Esophagus muscularis mucosa (tissue), 4 donors: ENCODE measurements at regions not wholly inside any gene's neighbourhood (a gene's known extent, or its start where the extent isn't known, plus 50 kb on each side); places are given as distances from the start of the nearest gene placed in this dataset.
"Not testable (repeated sequence)": the region's sequence is repeated elsewhere in the genome, so short reads cannot be mapped to it uniquely, and the experiment has no call there.

Experiments used
- DNase-seq: peaks from one replicate; pipeline ENCODE4 v3.0.0-alpha.2; 2017; ENCODE audit errors: extremely low spot score
- H3K27ac ChIP-seq, 4 donors: fragments of 200-600 bp; sonication (generic); replicated peaks in 1 of 4; 1 replicate in 3 of 4; 2 replicates in 1 of 4; pipeline ENCODE4 v1.5.1; 2016 to 2019; ENCODE audit warnings: mild to moderate bottlenecking in 1 of 4
- H3K27me3 ChIP-seq, 4 donors: fragments of 200-600 bp; sonication (generic); one replicate each; pipeline versions ENCODE4 v1.5.1 to v1.6.0; 2016 to 2019
- H3K36me3 ChIP-seq, 4 donors: fragments of 200-600 bp; sonication (generic); one replicate each; pipeline ENCODE4 v1.5.1; 2016 to 2019
- H3K4me1 ChIP-seq, 4 donors: fragments of 200-600 bp; sonication (generic); one replicate each; pipeline ENCODE4 v1.5.1; 2016 to 2019
- H3K4me3 ChIP-seq, 4 donors: fragments of 200-600 bp; sonication (generic); 1 replicate in 2 of 4; 2 replicates in 2 of 4; pipeline ENCODE4 v1.5.1; 2016 to 2019; ENCODE audit warnings: mild to moderate bottlenecking in 4 of 4, moderate library complexity in 1 of 4
- H3K9me3 ChIP-seq, 4 donors: fragments of 200-600 bp; sonication (generic); 1 replicate in 3 of 4; 2 replicates in 1 of 4; pipeline ENCODE4 v1.5.1; 2016 to 2019
- CTCF ChIP-seq, 3 experiments: fragments of 200-600 bp in 2 of 3; fragments of 450-650 bp in 1 of 3; sonication (generic) in 2 of 3; IDR thresholded peaks; one replicate each; pipeline ENCODE4 v1.5.1; 2017 to 2019; ENCODE audit warnings: antibody characterized with exemption in 3 of 3, mild to moderate bottlenecking in 2 of 3, moderate library complexity in 1 of 3
- EP300 ChIP-seq: sonication (generic); formaldehyde crosslinking; IDR thresholded peaks from one replicate; pipeline ENCODE4 v1.6.1; 2017; ENCODE audit warnings: antibody characterized with exemption
- POLR2A ChIP-seq: fragments of 450-650 bp; IDR thresholded peaks from one replicate; pipeline ENCODE4 v1.6.1; 2017; ENCODE audit warnings: antibody characterized with exemption, moderate library complexity, mild to moderate bottlenecking, low read depth
- POLR2AphosphoS5 ChIP-seq, 2 donors: sonication (generic); formaldehyde crosslinking; IDR thresholded peaks; one replicate each; pipeline ENCODE4 v1.6.1; 2017; ENCODE audit warnings: antibody characterized with exemption in 2 of 2
- WGBS: methylation state at CpG from one replicate; pipeline ENCODE4 v1.1.5; 2018; 5-methylcytosine and 5-hydroxymethylcytosine counted together
- intact Hi-C: fragments of 100-400 bp; cut with DNase I; formaldehyde crosslinking; loops from one replicate; pipeline ENCODE4 v1.15.1; 2023

GRCh38 chr9:115832031-115832430, 321.6 kb upstream of the PAPPA start:
- H3K4me3 ChIP-seq, result no peak overlapping the region
- H3K36me3 ChIP-seq, result no peaks in the 10 kb centered on the region
- 83% methylated on average over 1 of the region's 1 CpG for WGBS
- DNase-seq, result no peak
- intact Hi-C loops, result no loop called here
- no peaks in the 10 kb centered on the region for H3K4me1 ChIP-seq
- no peak overlapping the region for H3K27ac ChIP-seq
- H3K27me3 ChIP-seq, result no peaks in the 10 kb centered on the region
- peaks cover 0 to 4% (median 0%) of the 10 kb centered on the region in 4 donors for H3K9me3 ChIP-seq
- TF ChIP-seq POLR2A, result no peak
- TF ChIP-seq EP300, result no peak
- no peak for TF ChIP-seq POLR2AphosphoS5 (IDR thresholded peaks at IDR 0.05)
- no peak for TF ChIP-seq CTCF (IDR thresholded peaks at IDR 0.05)

- H3K27ac ChIP-seq, result no peak overlapping the region
- no peaks in the 10 kb centered on the region for H3K4me1 ChIP-seq
- no peak overlapping the region for H3K4me3 ChIP-seq
- 61% methylated on average over 4 of the region's 4 CpGs for WGBS
- TF ChIP-seq POLR2AphosphoS5 (IDR thresholded peaks at IDR 0.05) (no peak), POLR2A (no peak), EP300 (no peak), CTCF (IDR thresholded peaks at IDR 0.05) (no peak)
- intact Hi-C loops, result no loop called here
- no peaks in the 10 kb centered on the region for H3K27me3 ChIP-seq
- peaks cover 0 to 4% (median 0%) of the 10 kb centered on the region in 4 donors for H3K9me3 ChIP-seq
- no peak for DNase-seq
- no peaks in the 10 kb centered on the region for H3K36me3 ChIP-seq
Observed at GRCh38 chr9:115837618-115838017, 316.0 kb upstream of the PAPPA start.

GRCh38 chr9:115838417-115838816, 315.2 kb upstream of the PAPPA start:
- intact Hi-C loops, result no loop called here
- 71% methylated on average over 3 of the region's 3 CpGs for WGBS

GRCh38 chr9:115844433-115844832, 309.2 kb upstream of the PAPPA start:
- H3K9me3 ChIP-seq, H3K4me1 ChIP-seq, H3K27ac ChIP-seq, DNase-seq, intact Hi-C loops, H3K27me3 ChIP-seq, H3K4me3 ChIP-seq, H3K36me3 ChIP-seq: not testable (repeated sequence)
- WGBS, result 95% methylated on average over 8 of the region's 8 CpGs

More at GRCh38 chr9:115838417-115838816, 315.2 kb upstream of the PAPPA start:
- no peak overlapping the region for H3K27ac ChIP-seq
- TF ChIP-seq POLR2AphosphoS5 (IDR thresholded peaks at IDR 0.05) (no peak), POLR2A (no peak), CTCF (IDR thresholded peaks at IDR 0.05) (no peak), EP300 (no peak)
- H3K27me3 ChIP-seq, result no peaks in the 10 kb centered on the region
- no peaks in the 10 kb centered on the region for H3K4me1 ChIP-seq
- DNase-seq, result no peak
- H3K4me3 ChIP-seq, result no peak overlapping the region
- peaks cover 0 to 4% (median 0%) of the 10 kb centered on the region in 4 donors for H3K9me3 ChIP-seq
- no peaks in the 10 kb centered on the region for H3K36me3 ChIP-seq

GRCh38 chr9:115845648-115846312, 307.8 kb upstream of the PAPPA start:
- no peaks in the 10 kb centered on the region for H3K9me3 ChIP-seq
- H3K4me1 ChIP-seq, result no peaks in the 10 kb centered on the region
- H3K27ac ChIP-seq, result no peak overlapping the region
- no peak overlapping the region for H3K4me3 ChIP-seq
- no peak for DNase-seq
- no peaks in the 10 kb centered on the region for H3K27me3 ChIP-seq
- TF ChIP-seq CTCF (IDR thresholded peaks at IDR 0.05) (no peak), EP300 (no peak), POLR2A (no peak), POLR2AphosphoS5 (IDR thresholded peaks at IDR 0.05) (no peak)
- intact Hi-C loops, result no loop called here
- H3K36me3 ChIP-seq, result no peaks in the 10 kb centered on the region
- WGBS, result 79% methylated on average over 3 of the region's 3 CpGs
